NCI-H1694 treated with DMSO at 0.1 percent for 48 hours (cell line): ENCODE measurements at regions not wholly inside any gene's neighbourhood (a gene's known extent, or its start where the extent isn't known, plus 50 kb on each side); places are given as distances from the start of the nearest gene placed in this dataset.
"Not testable (repeated sequence)": the region's sequence is repeated elsewhere in the genome, so short reads cannot be mapped to it uniquely, and the experiment has no call there.

Experiments
- DNase-seq: peaks from one replicate; lab custom pipeline; 2025; lab: John Stamatoyannopoulos, UW

DNA sequence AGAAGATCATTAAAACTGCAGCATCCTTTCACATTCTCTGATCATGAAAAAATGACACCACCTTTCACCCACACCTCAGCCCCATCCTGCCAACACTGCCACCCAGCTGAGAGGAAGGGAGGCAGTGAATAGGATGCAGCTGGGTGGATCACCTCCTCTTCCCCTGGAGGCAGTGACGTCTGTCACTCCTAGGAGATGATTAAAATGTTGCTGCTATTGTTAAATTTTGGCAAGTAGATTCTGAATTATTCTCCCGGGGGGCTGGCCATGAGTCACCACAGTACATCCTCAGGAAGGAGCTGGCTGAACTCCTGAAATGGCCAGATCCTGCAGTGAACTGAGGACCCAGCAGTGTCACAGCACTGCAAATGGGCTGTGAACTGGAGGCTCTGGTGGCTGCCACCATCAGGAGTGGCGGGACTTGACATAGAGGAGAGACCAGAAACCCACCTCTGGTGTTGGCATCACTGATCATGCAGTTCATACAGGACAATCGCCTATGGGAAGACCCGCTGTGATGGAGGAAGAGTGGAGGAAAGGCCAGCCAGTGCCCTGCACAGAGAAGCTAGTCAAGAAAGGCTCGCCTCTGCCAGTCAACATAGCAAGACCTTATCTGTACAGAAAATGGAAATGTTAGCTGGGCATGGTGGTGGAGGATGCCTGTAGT lies 199.1 kb downstream of the FAM43A start:
- DNase-seq: no peak

DNA sequence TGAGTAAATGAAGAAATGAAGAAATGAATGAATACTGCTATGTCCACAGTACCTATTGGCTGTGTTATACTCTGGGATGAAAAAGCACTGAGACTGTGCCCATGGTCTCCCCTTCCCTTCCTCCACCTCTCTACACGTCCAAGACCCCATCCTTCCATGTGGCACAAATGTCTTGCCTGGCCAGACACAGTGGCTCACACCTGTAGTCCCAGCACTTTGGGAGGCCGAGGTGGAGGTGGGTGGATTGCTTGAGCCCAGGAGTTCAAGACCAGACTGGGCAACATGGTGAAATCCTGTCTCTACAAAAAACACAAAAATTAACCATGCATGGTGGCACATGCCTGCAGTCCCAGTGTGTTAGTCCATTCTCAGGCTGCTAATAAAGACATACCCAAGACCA lies 200.1 kb downstream of the FAM43A start:
- no peak for DNase-seq

DNA sequence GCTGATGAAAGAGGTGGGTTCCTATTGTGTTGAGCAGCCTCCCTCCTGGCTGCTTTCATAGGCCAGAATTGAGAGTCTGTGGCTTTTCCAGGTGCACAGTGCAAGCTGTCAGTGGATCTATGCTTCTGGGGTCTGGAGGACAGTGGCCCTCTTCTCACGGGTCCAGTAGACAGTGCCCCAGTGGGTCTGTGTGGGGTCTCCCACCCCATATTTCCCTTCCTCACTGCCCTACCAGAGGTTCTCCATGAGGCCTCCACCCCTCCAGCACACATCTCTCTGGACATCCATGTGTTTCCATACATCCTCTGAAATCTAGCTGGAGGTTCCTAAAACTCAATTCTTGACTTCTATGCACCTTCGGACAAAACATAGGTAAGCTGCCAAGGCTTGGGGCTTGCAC lies 201.2 kb downstream of the FAM43A start:
- DNase-seq: no peak

DNA sequence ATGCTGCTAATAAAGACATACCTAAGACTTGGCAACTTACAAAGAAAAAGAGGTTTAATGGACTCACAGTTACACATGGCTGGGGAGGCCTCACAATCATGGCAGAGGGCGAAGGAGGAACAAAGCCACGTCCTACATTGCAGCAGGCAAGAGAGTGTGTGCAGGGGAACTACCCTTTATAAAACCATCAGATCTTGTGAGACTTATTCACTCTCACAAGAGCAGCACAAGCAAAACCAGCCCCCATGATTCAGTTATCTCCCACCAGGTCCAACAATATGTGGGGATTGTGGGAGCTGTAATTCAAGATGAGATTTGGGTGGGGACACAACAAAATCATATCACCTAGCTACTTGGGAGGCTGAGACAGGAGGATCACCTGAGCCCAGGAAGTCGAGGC lies 202.4 kb downstream of the FAM43A start:
- not testable (repeated sequence) for DNase-seq

DNA sequence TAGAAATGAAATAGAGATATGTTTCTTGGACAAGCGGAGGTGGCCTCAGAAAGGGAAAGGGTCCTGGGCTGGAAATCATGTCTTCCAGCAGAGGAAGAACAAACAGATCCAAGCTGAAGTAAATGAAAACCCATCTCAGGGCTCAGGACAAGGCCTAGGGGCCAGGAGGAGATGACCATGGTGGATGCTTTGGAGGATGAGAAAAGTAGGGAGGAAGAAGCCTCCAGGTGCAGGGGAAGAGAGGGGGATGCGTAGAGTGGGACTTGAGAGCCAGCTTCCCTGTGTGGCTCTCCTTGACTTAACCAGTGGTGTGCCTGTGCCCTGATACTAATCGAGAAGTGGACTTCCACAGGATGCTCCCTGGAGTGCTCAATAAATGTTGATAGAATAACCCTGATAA lies 203.2 kb downstream of the FAM43A start:
- DNase-seq: no peak

DNA sequence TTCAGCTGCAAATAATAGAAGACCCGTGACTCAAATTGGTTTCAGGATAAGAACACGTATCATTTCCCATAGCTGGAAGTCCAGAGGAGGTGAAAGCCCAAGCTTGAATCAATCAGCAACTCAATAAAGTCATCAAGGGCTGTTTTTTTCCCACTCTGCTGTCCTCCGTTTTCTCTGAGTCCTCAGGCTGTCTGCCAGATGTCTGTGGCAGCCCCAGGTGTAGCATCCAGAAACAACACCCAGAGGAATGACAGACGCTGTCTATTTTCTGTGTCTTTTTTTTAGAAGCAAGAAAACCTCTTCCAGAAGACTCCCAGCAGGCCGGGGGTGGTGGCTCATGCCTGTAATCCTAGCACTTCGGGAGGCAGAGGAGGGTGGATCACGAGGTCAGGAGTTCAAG lies 204.4 kb downstream of the FAM43A start:
- DNase-seq: no peak

DNA sequence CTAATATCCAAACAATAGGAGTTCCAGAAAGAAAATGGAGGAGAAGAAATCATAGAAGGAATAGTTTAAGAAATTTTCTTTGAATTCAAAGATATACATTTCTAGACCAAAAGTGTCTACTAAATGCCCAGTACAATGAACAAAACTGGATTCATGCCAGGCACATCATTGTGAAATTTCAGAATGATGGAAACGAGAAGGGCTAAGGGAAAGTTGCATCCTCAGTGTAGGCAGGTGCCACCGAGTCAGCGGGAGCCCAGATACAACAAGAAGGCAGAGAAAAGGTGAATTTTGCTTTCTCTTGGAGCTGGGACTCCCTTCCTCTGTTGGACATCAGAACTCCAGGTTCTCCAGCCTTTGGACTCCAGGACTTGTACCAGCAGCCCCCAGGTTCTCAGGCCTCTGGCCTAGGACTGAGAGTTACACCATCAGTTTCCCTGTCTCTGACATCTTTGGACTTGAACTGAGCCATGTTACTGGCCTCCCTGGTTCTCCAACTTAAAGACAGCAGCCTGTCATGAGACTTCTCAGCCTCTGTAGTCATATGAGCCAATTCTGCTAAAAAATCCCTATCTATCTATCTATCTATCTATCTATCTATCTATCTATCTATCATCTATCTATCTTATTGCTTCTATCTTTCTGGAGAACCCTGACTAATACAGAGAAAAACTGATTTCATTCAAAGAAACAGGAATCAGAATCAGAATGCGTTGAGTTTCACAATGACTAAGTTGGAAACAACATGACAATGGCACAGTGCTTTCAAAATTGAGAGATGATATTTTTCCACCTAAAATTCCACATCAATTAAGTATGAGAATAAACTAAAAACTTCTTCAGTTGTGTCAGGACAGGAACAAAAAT lies 207.7 kb downstream of the FAM43A start:
- no peak for DNase-seq

DNA sequence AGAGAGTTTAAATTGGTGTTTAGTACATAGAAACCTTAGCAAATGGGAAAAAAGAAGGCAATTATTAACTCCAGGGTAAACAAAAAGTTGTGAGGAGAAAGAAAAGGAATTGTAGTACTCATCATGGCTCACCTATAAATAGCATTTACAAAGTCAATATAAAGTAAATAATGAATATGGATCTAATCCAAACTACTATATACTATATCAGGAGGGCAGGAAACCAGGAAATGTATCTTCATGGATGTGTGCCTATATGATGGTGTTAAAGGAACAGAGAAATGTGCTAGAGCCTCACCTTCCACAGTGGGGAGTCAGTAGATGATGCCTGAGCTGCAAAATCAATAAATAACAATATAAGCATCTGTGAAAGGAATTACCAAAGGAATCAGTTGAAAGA lies 208.9 kb downstream of the FAM43A start:
- no peak for DNase-seq

DNA sequence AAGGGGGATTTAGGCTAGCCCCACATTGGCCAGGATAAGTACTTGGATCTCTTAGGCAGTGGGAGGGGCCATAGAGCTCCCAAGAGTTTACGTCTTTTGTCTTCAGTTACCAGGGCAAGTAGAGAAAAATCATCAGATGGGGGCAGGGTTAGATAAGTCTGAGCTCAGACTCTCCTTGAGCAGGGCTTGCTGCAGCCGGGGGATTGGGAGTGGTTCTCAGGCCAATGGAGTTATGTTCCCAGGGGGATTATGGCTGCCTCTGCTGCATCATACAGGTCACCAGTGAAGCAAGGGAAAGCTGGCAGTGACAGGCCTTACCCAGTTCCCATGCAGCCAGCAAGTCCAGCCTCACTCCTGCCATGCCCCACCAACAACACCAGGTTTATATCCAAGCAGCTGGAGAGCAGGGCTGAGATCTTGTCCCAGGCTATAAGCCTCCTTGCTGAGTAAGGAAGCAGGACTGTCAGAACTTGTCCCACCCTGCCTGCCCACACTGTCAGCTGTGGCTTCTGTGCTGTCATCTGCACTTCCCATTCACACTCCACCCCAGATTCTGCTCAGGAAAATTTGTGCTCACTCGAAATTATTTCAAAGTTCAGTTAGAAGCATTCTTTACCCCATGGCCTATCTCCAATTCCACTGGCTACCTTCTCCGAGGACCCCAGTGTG lies 215.3 kb downstream of the FAM43A start:
- no peak for DNase-seq

DNA sequence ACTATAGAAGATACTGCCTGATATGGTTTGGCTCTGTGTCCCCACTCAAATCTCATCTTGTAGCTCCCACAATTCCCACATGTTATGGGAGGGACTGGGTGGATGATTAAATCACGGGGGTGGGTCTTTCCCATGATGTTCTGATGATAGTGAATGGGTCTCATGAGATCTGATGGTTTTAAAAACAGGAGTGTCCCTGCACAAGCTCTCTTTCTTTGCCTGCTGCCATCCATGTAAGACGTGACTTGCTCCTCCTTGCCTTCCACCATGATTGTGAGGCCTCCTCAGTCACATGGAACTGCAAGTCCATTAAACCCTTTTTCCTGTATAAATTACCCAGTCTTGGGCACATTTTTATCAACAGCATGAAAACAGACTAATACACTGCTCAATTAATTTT lies 217.8 kb downstream of the FAM43A start:
- not testable (repeated sequence) for DNase-seq

DNA sequence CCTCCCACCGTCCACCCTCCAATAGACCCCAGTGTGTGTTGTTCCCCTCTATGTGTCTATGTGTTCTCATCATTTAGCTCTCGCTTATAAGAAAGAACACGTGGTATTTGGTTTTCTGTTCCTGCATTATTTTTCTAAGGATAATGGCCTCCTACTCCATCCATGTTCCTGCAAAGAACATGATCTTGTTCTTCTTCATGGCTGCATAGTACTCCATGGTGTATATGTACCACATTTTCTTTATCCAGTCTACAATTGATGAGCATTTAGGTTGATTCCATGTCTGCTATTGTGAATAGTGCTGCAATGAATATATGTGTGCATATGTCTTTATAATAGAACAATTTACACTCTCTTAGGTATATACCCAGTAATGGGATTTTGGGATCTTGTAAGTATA lies 219.3 kb downstream of the FAM43A start:
- DNase-seq: not testable (repeated sequence)

DNA sequence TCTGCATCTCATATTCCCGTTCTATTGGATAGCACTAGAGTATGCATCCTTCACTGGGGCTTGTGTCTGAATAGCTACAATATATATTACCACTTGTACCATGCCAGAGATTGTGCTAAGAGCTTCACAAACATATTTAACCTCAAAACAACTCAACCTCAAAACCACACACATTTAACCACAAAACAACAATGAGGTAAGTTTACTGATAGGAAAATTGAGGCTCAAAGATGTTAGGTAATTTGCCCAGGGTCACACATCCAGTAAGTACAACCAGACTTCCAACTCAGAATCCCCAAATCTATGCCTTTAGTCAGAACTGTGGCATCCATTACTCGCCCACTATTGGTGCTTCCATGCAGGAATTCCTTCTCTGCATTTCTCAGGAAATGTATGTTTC lies 220.0 kb downstream of the FAM43A start:
- no peak for DNase-seq

DNA sequence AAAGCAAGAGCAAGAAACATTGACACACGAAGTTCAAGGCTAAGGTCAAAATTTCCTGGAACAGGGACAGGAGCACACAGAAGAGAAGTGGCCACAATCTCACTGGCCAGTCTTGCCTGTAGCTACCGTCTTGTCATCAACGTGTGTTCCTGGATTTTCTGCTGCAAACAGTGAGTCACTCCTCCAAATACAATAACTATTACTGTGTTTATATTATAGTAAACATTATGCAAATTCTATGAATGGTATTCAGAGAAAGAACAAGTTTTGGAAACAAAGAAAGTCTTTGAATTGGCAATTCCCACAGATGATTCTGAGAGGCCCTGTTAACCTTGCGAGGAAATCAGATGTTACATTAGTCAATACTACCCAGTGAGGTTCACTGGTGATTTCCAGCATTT lies 220.5 kb downstream of the FAM43A start:
- DNase-seq: no peak

DNA sequence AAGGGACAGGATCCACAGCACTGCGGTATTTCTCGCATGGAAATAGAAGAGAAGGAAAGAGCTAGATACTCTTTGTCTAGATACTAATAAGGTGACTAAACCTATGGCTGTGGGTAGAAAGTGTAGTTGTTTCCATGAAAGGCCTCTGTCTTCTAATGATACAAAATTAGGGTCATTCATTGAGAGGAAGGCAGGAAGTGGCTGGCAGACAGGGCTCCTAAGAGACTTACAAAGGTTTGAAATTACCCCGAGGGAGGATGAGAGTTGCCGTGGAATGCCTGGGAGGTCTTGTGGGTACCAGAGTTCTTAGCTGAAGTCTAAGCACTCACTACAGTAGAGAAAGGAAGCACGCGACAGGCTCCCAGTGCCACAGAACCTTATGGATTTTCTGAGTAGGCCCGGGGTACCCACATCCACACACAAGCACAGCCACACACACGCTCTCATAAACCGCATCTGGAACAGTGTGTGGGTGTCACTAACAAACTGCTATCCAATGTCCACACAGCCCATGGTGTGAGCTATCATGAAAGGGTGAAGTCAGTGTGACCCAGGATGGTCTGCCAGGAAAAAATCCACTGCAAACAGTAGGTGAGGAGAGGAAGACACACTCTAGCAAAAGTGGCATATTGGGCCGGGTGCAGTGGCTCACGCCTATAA lies 221.4 kb downstream of the FAM43A start:
- no peak for DNase-seq

DNA sequence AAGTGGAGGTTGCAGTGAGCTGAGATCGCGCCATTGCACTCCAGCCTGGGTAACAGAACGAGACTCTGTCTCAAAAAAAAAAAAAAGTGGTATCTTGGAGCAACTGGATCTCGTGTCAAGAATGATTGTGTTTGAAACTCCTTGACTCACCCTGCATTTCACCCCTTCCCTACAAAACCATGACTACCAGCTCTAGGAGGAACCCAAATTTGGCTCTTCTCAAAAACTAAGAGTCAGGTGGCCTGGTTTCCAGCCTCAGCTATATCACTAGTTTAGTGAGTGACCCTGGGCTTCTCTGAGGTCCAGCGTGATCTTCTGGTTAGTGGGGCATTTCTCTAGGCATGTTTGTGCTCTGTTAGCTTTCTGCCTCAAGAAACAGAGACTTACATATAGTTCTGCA lies 222.1 kb downstream of the FAM43A start:
- DNase-seq: no peak

DNA sequence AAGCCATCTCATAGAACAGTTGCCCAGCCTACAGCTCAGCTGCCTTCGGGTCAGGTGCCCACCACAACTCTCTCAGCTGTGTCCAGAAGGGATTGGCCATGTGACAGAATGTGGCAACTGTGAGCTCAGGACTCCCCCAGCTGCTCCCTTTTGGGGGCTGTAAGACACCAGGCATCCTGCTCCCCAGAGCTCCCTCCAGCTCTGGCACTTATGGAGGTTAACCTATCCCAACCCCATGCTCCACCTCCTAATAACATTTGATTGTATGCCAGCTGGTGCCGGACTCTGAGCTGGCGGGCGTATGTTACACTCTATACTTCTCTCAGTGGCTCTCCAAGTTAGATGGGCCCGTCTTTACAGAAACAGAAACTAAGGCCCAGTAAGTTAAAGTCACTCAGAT lies 222.8 kb downstream of the FAM43A start:
- no peak for DNase-seq

DNA sequence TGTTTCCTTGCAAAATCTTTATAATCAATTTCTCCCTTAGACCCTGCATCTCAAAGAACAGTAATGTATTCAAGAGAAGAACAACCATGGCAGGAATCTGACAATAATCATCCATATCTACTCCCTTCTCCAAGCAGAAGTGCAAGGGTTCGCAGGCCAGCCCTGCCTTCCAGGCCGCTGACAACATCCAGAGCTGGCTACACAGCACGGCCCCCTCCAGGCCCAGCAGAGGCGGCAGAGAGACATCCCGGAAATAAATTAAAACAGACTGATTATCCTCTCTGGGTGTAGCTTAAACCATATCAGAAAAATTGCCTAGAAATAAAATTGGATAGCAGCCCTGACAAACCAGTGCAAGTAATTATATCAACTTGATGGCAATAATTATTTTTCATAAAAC lies 223.3 kb downstream of the FAM43A start:
- no peak for DNase-seq

DNA sequence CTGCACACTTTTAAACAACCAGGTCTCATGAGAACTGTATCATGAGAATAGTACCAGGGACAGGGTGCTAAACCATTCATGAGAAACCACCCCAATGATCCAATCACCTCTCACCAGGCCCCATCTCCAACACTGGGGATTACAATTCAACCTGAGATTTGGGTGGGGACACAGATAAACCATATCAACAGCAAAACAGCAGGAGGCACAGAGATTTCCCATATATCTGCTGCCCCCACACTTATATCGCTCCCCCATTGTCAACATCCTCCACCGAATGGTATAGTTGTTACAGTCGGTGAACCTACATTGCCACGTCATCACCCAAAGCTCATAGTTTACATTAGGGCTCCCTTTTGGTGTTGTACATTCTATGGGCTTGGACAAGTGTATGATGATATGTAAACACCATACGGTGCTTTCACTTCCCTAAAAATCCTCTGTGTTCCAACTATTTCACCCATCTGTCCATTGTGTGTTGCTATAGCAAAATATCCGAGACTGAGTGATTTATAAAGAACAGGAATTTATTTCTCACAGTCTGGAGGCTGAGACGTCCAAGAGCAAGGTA lies 224.8 kb downstream of the FAM43A start:
- peak; percentile 90 for DNase-seq

DNA sequence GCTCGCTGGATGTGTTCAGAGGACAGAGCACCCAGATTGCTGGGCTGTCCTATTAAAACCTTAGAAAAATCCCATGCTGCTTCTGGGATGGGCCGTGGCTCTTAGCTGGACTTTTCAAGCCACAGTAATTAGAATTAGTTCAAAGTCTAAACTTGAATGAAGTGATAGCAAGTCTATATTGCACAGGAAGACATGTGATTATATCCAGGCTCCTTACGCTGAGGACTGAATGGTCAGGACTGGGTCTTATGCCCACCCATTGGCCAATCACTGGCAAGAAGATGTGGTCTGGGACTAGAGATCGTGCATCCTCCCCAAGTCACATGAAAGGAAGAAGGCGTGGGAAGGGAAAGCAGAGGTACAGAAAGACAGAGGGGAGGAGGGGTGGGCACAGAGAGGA lies 227.6 kb downstream of the FAM43A start:
- DNase-seq: no peak

DNA sequence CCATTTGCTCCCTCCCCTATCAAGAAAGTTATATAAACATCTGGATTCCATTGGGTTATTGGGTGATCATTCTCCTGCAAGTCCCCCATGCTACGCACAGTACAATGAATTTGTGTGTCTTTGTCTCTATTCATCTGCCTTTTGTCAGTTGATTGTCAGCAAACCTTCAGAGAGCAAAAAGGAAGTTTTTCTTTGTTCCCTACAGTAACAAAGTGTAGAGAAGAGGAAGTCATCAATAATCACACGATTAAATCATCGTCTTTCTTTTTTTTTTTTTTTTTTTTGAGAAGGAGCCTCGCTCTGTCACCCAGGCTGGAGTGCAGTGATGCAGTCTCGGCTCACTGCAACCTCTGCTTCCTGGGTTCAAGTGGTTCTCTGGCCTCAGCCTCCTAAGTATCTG lies 239.2 kb downstream of the FAM43A start:
- not testable (repeated sequence) for DNase-seq

DNA sequence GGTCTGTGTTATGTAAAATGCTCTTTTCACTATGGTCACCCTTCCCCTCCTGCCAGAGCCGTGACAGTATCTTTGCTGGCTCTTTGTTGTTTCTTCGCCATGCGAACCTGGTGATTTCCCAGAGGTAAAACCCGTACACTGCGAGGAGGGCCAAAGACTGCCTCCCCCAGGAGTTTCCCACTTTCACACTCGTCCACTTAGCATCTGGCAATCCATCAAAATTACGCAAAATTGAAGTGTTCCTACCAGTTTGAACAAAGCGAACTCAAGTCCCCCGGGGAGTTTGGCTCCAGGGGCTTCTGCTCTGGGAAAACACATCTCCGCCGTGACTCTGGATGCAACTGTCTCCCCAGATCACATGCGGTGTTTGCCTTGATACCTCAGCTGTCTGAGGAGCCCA lies 239.9 kb downstream of the FAM43A start:
- no peak for DNase-seq

DNA sequence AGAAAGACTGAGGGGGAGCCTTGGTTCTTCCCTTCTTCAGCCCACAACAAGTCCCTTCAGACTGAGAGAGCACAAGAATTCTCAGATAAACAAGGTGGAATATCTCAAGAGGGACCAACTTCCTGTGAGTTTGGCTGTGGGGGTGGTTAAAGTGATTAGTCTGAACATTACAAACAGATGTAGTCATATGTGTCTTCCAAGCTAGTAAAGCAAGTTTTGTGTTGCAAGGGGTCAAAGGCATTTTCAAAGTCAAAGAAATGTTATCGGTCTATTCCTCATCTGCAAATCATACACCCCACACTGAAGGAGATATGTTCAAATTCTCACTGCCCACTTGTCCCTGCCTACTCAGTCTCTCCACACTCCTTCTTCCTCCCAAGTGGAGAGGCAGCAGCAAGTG lies 242.5 kb downstream of the FAM43A start:
- no peak for DNase-seq
